ENCODE measurements at regions not wholly inside any gene's neighbourhood (a gene's known extent, or its start where the extent isn't known, plus 50 kb on each side); places are given as distances from the start of the nearest gene placed in this dataset.
A peak's percentile ranks its signal among the peaks of the same experiment; 100 is the strongest.

GRCh38 chr10:85238676-85239075, 910.3 kb downstream of the CCSER2 start:
- no CpG with 5 or more reads among the region's 13 CpGs for WGBS (ENCODE audit: extremely low coverage, insufficient read length, low lambda C conversion rate)
- no peak overlapping the region for H2AFZ ChIP-seq (ENCODE audit: low read length)
- no peaks in the 10 kb centered on the region for H3K27me3 Mint-ChIP-seq (ENCODE audit: low read depth)

More at GRCh38 chr10:85238676-85239075, 910.3 kb downstream of the CCSER2 start:
- Histone ChIP-seq H3K23me2 (ENCODE audit: insufficient read length, low read depth, low read length, poor library complexity, severe bottlenecking) (no peaks in the 10 kb centered on the region), H2BK12ac (ENCODE audit: insufficient read length, low read depth, low read length) (no peak overlapping the region), H4K8ac (replicated peaks; ENCODE audit: insufficient read length, low read depth, low read length) (no peak overlapping the region), H2BK5ac (ENCODE audit: insufficient read length, low read length) (no peak overlapping the region), H2BK15ac (ENCODE audit: low read depth, low read length) (no peak overlapping the region), H3K23ac (ENCODE audit: insufficient read length, low read depth, low read length) (no peak overlapping the region), H3K9me3 (ENCODE audit: control insufficient read depth, low read depth, low read length) (no peaks in the 10 kb centered on the region), H3T11ph (ENCODE audit: low read length) (no peak overlapping the region), H3K56ac (ENCODE audit: insufficient read length, low read depth, low read length) (no peak overlapping the region), H3K14ac (ENCODE audit: insufficient read depth, low read length) (peak overlapping the region; percentile 17), H4K20me1 (ENCODE audit: control insufficient read depth, insufficient read depth, insufficient read length) (no peaks in the 10 kb centered on the region), H2AK5ac (ENCODE audit: insufficient read length, low read length) (no peak overlapping the region), H3K4ac (ENCODE audit: low read depth, low read length) (no peak overlapping the region), H3K79me2 (ENCODE audit: insufficient read depth, low read length) (no peaks in the 10 kb centered on the region), H3K4me1 (ENCODE audit: insufficient read depth, low read length) (no peaks in the 10 kb centered on the region), H3K27ac (ENCODE audit: insufficient read length, low read depth, low read length) (no peak overlapping the region), H2BK120ac (ENCODE audit: low read depth, low read length, poor library complexity, severe bottlenecking) (no peak overlapping the region), H3K18ac (ENCODE audit: insufficient read length, low read depth, low read length) (no peak overlapping the region), H4K5ac (ENCODE audit: insufficient read length, low read depth, low read length) (no peak overlapping the region), H3K4me2 (ENCODE audit: insufficient read depth, insufficient read length, low read length) (no peak overlapping the region), H3K27me3 (ENCODE audit: insufficient read depth, low read length) (no peaks in the 10 kb centered on the region), H2BK20ac (ENCODE audit: low read depth, low read length, poor library complexity, severe bottlenecking) (no peak overlapping the region), H3K9ac (ENCODE audit: extremely low read depth, insufficient read length, low read length) (no peak overlapping the region), H4K91ac (ENCODE audit: insufficient read length, low read depth, low read length) (no peak overlapping the region), H3K79me1 (ENCODE audit: insufficient read depth, low read depth, low read length, poor library complexity, severe bottlenecking) (no peaks in the 10 kb centered on the region)
- H3K9me3 Mint-ChIP-seq, result no peaks in the 10 kb centered on the region; a peak in 1 of 5 replicates
- H3K36me3 Mint-ChIP-seq (ENCODE audit: insufficient read depth in 1 of 3, low read depth in 3 of 3), result no peaks in the 10 kb centered on the region; a peak in 1 of 7 replicates
- H3K4me1 Mint-ChIP-seq, result peaks cover 2 to 9% of the 10 kb centered on the region in 2 experiments
- no peak overlapping the region for H3K27ac Mint-ChIP-seq
- H3K4me3 Mint-ChIP-seq, result no peak overlapping the region
- no peak for DNase-seq
- TF ChIP-seq CTCF (conservative IDR thresholded peaks at IDR 0.05), result no peak

Data from H9 (cell line).